HG02840 (cell line): ENCODE measurements at regions not wholly inside any gene's neighbourhood (a gene's known extent, or its start where the extent isn't known, plus 50 kb on each side); places are given as distances from the start of the nearest gene placed in this dataset.
"Not testable (repeated sequence)": the region's sequence is repeated elsewhere in the genome, so short reads cannot be mapped to it uniquely, and the experiment has no call there.

Source experiments
- ATAC-seq: cut with Tn5 transposase; IDR thresholded peaks from one replicate; pipeline ENCODE4 v1.9.1; 2021; ENCODE audit warnings: mild to moderate bottlenecking, moderate library complexity, moderate number of reproducible peaks; ENCODE audit not compliant: unreplicated experiment, low FRiP score

DNA sequence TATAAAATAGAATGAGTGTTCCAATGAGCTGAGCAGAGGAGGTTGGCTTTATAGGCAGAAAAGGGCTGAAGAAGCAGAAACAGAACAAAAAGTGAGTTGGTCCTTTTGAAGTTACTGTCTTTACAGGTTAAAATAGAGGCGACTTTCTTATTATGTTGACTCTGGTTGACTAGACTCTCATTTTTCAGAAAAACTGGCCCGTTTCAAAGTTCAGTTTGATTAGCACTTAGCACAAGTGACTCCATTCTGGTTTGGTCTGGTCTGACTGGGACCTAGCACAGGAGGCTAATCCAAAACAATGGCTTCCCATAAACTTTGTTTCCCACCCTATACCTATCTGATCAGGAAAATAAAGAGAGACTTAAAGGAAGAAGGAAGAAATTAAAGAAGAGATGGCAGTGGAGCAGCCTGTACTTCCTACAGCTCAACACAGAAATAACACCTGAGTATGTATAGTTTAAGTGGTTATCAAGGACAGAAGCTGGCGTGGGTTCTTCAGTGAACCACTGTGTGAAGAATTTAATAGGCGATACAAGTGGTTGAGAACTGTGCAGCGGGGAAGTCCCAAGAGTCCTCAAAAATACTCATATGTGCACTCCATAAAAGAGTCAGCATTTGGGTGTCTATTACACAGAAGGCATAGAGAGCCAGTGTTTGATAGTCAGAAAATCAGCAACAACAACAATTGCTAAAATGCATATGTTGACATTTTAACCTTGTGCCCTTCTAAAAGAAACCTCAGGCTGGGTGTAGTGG, 554.8 kb upstream of the HTR2C start:
- no peak for ATAC-seq

- ATAC-seq: no peak
These were observed 566.8 kb upstream of the HTR2C start for GRCh38 chrX:114017086-114017485.

- no peak for ATAC-seq
These were observed 567.9 kb upstream of the HTR2C start for GRCh38 chrX:114015966-114016365.

DNA sequence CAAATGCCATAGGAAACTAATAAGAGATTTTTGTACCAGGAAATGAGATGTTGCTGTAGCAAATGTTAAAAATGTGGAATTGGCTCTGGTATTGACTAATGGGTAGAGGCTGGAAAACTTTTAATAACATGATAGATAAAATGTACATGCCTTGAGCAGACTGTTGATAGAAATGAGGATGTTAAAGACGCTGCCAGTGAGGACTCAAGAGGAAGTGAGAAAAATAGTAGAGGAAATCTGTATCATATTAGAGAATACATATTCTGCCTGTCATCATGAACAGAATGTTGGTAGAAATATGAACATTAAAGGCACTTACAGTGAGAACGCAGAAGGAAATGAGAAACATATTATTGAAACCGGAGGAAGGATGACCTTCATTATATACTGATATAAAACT, 577.2 kb upstream of the HTR2C start:
- ATAC-seq: no peak

- ATAC-seq: no peak
These were observed 587.1 kb upstream of the HTR2C start for GRCh38 chrX:113996781-113997180.

DNA sequence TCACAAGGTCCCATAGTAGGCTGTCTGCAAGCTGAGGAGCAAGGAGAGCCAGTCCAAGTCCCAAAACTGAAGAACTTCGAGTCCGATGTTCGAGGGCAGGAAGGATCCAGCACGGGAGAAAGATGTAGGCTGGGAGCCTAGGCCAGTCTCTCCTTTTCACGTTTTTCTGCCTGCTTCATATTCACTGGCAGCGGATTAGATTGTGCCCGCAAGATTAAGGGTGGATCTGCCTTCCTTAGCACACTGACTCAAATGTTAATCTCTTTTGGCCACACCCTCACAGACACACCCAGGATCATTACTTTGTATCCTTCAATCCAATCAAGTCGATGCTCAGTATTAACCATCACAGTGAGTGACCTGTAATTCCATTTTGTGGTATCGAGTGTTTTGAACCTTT, 592.2 kb upstream of the HTR2C start:
- ATAC-seq: not testable (repeated sequence)

DNA sequence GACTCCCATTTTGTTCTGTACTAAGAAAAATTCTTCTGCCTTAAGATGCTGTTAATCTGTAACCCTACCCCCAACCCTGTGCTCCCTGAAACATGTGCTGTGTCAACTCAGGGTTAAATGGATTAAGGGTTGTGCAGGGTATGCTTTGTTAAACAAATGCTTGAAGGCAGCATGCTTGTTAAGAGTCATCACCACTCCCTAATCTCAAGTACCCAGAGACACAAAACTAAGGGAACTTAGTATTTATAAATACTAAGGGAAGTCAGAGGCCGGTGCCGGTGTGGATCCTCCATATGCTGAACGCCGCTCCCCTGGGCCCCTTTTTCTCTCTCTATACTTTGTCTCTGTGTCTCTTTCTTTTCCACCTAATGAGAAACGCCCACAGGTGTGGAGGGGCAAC, 593.2 kb upstream of the HTR2C start:
- ATAC-seq: not testable (repeated sequence)

- not testable (repeated sequence) for ATAC-seq
These were observed 595.5 kb upstream of the HTR2C start for GRCh38 chrX:113988315-113988935.

DNA sequence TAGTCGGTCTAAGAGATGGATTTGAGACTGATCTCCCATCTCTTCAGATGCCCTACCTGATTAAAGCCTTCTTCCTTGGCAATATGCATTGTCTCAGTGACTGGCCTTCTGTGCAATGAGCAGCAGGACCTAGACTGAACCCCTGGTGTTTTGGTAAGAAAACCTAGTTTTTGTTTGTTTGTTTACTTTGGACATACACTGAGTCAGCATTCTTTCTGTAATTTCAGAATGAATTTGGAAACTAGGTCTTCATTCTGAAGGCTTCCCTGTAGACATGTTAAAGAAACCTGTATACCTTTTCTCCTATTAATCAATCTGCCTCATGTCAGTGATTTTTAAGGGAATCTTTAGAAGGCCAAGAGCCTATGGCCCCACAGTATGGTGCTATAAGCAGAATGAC, 597.5 kb upstream of the HTR2C start:
- ATAC-seq: no peak

DNA sequence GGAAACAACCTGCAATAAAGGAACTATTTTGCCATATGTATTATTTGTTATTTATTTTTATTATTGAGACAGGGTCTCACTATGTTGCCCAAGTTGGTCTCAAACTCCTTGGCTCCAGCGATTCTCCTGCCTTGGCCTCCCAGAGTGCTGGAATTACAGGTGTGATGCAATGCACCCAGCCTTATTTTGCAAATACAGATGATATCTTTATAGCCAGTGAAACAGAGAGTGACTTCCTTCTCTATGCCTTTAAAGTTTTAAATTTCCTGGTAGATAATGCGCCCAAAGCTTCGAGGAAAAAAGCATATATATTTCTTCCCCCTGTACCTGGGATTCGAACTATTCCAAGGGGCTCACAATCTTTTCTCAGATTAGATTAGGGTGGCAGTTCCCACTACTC, 601.1 kb upstream of the HTR2C start:
- ATAC-seq: no peak

DNA sequence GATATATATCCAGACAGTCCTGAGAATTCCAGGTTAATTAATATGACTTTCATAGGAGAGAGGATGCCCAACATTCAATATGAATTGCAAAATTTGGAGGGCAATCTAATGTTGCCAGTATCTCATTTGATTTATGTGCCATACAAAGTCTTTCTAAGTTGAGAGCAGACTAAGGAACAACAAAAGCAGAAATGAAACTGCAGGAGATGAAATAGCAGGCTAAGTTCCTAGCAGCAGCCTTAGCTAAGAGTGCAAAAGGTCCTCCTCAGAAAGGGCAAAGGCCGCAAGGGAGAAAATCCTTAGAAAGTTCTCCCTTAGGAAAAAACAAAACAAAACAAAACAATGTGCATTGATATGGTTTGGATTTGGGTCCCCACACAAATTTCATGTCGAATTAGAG, 602.9 kb upstream of the HTR2C start:
- no peak for ATAC-seq

DNA sequence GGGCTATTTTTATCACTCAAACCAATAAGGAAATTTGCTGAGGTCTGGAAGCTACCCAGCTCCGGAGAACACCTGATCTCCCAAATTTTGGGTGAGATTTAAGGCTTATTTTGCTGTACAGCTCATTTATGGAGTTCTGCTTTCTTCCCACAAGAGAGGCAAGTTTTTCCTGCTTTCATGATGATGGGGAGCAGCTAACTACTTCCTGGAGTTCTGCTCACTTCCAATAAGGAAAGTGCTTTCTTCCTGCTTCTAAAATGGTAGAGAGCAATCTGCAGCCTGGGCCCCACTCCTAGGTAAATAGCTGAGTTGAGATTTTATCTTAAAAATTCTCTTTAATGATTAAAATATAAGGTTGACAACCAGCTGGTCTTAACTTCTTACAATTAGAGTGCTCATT, 606.0 kb upstream of the HTR2C start:
- no peak for ATAC-seq

GRCh38 chrX:113975441-113975840, 608.4 kb upstream of the HTR2C start:
- ATAC-seq: no peak

DNA sequence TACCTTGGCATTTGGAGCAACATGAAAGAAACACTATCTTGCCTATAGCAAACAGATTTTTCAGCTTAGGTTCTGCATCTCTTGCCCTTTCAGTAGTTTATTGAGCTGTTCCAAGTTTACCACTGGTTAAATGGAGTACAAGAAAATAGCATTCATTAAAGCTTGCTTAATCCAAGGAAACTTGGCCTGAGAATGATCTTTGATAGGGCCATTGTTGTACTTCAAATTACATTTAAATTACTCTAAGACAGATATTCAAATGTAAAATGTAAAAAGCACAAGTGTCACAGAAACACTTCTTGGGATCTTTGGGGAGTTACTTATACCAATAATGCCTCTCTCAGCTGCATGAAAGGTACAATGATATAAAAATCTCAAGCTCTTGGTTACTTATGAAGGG, 609.0 kb upstream of the HTR2C start:
- ATAC-seq: no peak

DNA sequence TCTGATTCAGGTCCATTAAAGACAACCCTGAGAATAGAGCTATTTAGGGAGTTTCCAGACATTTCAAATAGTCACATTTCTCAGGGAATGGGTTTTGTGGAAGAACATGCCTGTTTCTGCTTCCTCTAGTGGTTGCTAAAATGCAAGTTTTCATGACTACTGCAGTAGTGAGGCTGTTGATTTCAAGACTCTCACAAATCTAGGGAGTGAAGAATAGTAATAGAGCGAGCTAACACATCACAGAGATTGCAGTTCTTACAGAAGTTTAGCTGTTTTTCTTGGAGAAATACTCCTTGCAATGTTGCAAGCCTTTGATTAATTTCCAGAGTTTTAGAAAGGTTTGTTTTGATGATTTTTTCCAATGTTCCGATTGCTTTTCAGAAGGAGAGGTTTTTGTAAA, 610.2 kb upstream of the HTR2C start:
- no peak for ATAC-seq

DNA sequence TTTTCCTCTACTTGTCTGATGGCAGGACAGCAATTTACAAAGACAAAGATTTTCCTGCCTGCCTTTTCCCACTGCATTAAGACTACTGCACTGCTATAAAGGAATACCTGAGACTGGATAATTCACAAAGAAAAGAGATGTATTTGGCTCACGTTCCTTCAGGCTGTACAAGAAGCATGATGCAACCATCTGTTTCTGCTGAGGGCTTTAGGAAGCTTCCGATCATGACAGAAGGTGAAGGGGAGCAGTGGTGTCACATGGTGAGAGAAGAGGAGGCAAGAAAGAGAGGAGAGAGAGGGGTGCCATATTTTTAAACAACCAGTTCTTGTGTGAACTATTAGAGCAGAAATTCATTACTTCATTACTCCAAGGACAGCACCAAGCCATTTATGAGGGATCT, 617.1 kb upstream of the HTR2C start:
- ATAC-seq: no peak

- ATAC-seq: no peak
These were observed 621.5 kb upstream of the HTR2C start for GRCh38 chrX:113962343-113962742.

- no peak for ATAC-seq
These were observed 623.8 kb upstream of the HTR2C start for GRCh38 chrX:113959912-113960626.

DNA sequence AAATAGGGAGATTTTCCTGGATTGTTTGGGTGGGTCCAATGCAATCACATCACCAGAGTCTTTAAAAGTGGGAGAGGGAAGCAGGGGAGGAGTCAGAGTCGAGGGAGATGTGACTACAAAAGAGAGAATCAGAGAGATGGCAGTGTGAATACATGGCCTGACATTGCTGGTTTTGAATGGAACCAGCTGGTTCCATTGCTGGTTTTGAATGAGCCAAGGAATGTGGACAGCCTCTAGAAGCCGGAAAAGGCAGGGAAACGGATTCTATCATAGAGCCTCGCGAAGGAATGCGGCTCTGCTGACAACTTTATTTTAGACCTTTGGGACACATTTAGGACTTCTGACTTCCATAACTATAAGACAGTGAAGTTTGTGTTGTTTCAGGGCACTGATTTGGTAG, 627.0 kb upstream of the HTR2C start:
- no peak for ATAC-seq

DNA sequence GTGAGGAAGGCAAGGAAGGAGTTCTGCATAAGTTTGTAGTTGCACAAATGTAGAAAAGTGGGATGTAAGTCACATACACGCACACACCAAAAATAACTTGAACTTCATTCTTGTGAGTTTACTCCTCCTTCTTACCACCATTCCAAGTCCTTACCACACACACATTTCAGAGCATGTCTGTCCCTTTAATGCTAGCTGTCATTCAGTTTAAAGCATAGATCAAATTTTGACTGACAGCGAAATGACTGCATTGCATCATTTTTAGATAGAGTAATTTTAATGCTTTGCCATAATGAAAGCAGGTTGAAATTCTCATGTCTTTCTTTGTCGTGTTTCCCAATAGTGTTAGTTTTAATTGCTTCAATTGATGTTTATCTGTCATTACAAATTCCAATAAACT, 629.6 kb upstream of the HTR2C start:
- no peak for ATAC-seq

DNA sequence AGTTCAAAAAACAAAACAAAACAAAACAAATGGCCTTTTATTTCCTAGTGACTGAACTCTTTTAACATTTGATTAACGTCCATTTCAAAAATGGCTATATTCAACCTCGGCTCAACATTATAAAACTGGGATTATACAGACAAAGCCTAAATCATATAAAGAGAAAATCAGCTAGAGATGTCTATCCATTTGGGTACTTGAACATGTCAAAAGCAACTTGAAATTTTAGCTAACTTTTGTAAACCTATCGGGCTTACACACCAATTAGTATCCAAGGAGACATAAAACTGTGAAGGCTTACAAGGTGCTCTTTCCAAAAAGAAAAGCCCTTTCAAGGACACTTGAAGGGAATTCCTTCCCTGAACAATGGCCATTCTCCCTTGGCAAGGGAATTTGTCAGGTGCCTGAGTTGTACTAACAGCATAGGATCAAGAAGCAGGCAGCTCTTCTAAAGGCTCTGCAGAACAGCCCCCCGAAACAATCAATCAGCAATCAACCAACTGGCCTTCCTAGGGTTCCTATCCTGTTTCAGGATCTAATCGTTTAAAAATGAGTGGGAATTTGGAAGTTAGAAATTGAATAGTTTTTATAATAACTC, 633.7 kb upstream of the HTR2C start:
- no peak for ATAC-seq
